GM20000 (cell line): ENCODE measurements at regions not wholly inside any gene's neighbourhood (a gene's known extent, or its start where the extent isn't known, plus 50 kb on each side); places are given as distances from the start of the nearest gene placed in this dataset.

Experiments used
- DNase-seq: peaks from one replicate; pipeline ENCODE4 v3.0.0; 2012; ENCODE audit warnings: low spot score
- CTCF ChIP-seq: IDR thresholded peaks from 2 replicates; pipeline ENCODE4 v1.5.1; 2012; ENCODE audit warnings: mild to moderate bottlenecking, control low read depth; ENCODE audit errors: extremely low read depth, missing control alignments

- TF ChIP-seq CTCF: no peak
- no peak for DNase-seq
Observed at GRCh38 chr4:58502839-58503238, 1392.7 kb upstream of the IGFBP7 start.

- TF ChIP-seq CTCF: no peak
- no peak for DNase-seq
Observed at GRCh38 chr4:58499182-58499581, 1389.0 kb upstream of the IGFBP7 start.

GRCh38 chr4:58491620-58492019 is 1381.4 kb upstream of the IGFBP7 start:
- no peak for DNase-seq
- no peak for TF ChIP-seq CTCF

- DNase-seq: no peak
- TF ChIP-seq CTCF: no peak
Observed at GRCh38 chr4:58477950-58478349, 1367.8 kb upstream of the IGFBP7 start.

GRCh38 chr4:58477513-58477912 is 1367.3 kb upstream of the IGFBP7 start:
- DNase-seq: no peak
- TF ChIP-seq CTCF: no peak

GRCh38 chr4:58475097-58475496 is 1364.9 kb upstream of the IGFBP7 start:
- TF ChIP-seq CTCF: no peak

GRCh38 chr4:58465031-58465430 is 1354.8 kb upstream of the IGFBP7 start:
- no peak for DNase-seq
- TF ChIP-seq CTCF: no peak

More at GRCh38 chr4:58475097-58475496, 1364.9 kb upstream of the IGFBP7 start:
- no peak for DNase-seq
